Smooth muscle cell (in vitro differentiated cells): ENCODE measurements at regions not wholly inside any gene's neighbourhood (a gene's known extent, or its start where the extent isn't known, plus 50 kb on each side); places are given as distances from the start of the nearest gene placed in this dataset.

Experiments
- DNase-seq: peaks from one replicate; lab custom pipeline; 2025; ENCODE audit not compliant: unreplicated experiment; lab: John Stamatoyannopoulos, UW
- H2AFZ ChIP-seq: fragments of 200-600 bp; sonication (generic); 2 replicates; pipeline ENCODE4 v1.6.0; 2016; ENCODE audit warnings: antibody characterized with exemption, low read depth, mild to moderate bottlenecking
- H3F3A ChIP-seq: fragments of 200-600 bp; sonication (generic); 2 replicates; pipeline ENCODE4 v1.6.0; 2017; ENCODE audit warnings: antibody characterized with exemption, low read depth
- H3K27ac ChIP-seq: fragments of 200-600 bp; sonication (generic); 2 replicates; pipeline ENCODE4 v1.5.1; 2016; ENCODE audit warnings: low read depth, mild to moderate bottlenecking
- H3K27me3 ChIP-seq: fragments of 200-600 bp; sonication (generic); 2 replicates; pipeline ENCODE4 v1.6.1; 2016; ENCODE audit warnings: low read depth, mild to moderate bottlenecking
- H3K36me3 ChIP-seq: fragments of 200-600 bp; sonication (generic); 2 replicates; pipeline ENCODE4 v1.5.1; 2016; ENCODE audit warnings: low read depth
- H3K4me1 ChIP-seq: fragments of 200-600 bp; sonication (generic); 2 replicates; pipeline ENCODE4 v1.5.1; 2016; ENCODE audit warnings: low read depth
- H3K4me2 ChIP-seq: fragments of 200-600 bp; sonication (generic); 2 replicates; pipeline ENCODE4 v1.6.0; 2016; ENCODE audit warnings: mild to moderate bottlenecking
- H3K4me3 ChIP-seq: fragments of 200-600 bp; sonication (generic); 2 replicates; pipeline ENCODE4 v1.5.1; 2016; ENCODE audit warnings: mild to moderate bottlenecking
- H3K79me2 ChIP-seq: fragments of 200-600 bp; sonication (generic); 2 replicates; pipeline ENCODE4 v1.6.0; 2016; ENCODE audit warnings: low read depth, mild to moderate bottlenecking
- H3K9ac ChIP-seq: fragments of 200-600 bp; sonication (generic); 2 replicates; pipeline ENCODE4 v1.6.0; 2016; ENCODE audit warnings: low read depth
- H3K9me3 ChIP-seq: fragments of 200-600 bp; sonication (generic); replicated peaks from 2 replicates; pipeline ENCODE4 v1.5.1; 2016; ENCODE audit warnings: low read depth
- H4K20me1 ChIP-seq: fragments of 200-600 bp; sonication (generic); 2 replicates; pipeline ENCODE4 v1.6.0; 2016; ENCODE audit warnings: low read depth
- CTCF ChIP-seq: fragments of 200-600 bp; sonication (generic); IDR thresholded peaks from 2 replicates; pipeline ENCODE4 v1.5.1; 2017; ENCODE audit warnings: borderline replicate concordance, mild to moderate bottlenecking, antibody characterized with exemption; ENCODE audit not compliant: insufficient read depth, poor library complexity, severe bottlenecking
- WGBS: methylation state at CpG from one replicate; pipeline ENCODE4 v1.1.7; 2016; ENCODE audit warnings: low lambda C conversion rate; 5-methylcytosine and 5-hydroxymethylcytosine counted together

- Histone ChIP-seq H3K9ac (no peak overlapping the region), H3F3A (no peaks in the 10 kb centered on the region), H3K27ac (no peak overlapping the region), H3K4me3 (no peak overlapping the region), H3K79me2 (no peaks in the 10 kb centered on the region), H4K20me1 (no peaks in the 10 kb centered on the region), H3K36me3 (peaks cover 6% of the 10 kb centered on the region), H3K4me1 (no peaks in the 10 kb centered on the region), H3K4me2 (no peak overlapping the region), H3K9me3 (peaks cover 16% of the 10 kb centered on the region), H3K27me3 (no peaks in the 10 kb centered on the region), H2AFZ (no peak overlapping the region)
- no peak for DNase-seq
- TF ChIP-seq CTCF: no peak
These were observed 211.2 kb upstream of the PDZRN3 start for GRCh38 chr3:73835945-73836344.

DNA sequence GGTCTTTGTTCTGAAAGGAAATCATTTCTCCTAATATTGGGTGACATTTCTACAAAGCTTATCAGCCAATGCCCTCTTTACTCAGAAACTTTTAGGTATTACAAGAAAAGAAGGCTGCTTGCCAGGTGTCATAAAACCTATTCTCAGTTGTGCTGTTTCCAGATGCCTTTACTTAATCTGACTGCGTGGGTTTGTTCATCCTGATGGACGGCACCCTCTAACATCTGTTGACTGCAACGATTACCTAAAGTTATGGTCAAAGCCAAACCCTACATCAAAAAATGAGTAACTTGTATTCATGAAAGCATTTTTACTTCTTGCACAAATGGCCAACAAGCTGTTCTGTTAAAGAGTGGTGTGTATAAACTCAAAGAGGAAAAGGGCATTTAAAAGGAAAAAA, 207.7 kb upstream of the PDZRN3 start:
- Histone ChIP-seq H4K20me1 (no peaks in the 10 kb centered on the region), H3K4me3 (no peak overlapping the region), H3K9ac (no peak overlapping the region), H3K36me3 (peaks cover 6% of the 10 kb centered on the region), H3K27ac (no peak overlapping the region), H3K79me2 (no peaks in the 10 kb centered on the region), H3K9me3 (peaks cover 4% of the 10 kb centered on the region), H3K4me2 (no peak overlapping the region), H3F3A (no peaks in the 10 kb centered on the region), H2AFZ (no peak overlapping the region), H3K4me1 (no peaks in the 10 kb centered on the region), H3K27me3 (no peaks in the 10 kb centered on the region)
- no peak for DNase-seq
- TF ChIP-seq CTCF: no peak
- 70% methylated on average over 3 of the region's 3 CpGs for WGBS

- no peak overlapping the region for H3K4me2 ChIP-seq
- H3K9ac ChIP-seq: no peak overlapping the region
- no peaks in the 10 kb centered on the region for H3K36me3 ChIP-seq
- peak overlapping the region; percentile 89 for H2AFZ ChIP-seq
- no peaks in the 10 kb centered on the region for H3K9me3 ChIP-seq
- DNase-seq: no peak
- H4K20me1 ChIP-seq: no peaks in the 10 kb centered on the region
- no peak for TF ChIP-seq CTCF
- H3K4me3 ChIP-seq: no peak overlapping the region
- H3F3A ChIP-seq: no peaks in the 10 kb centered on the region
- no peaks in the 10 kb centered on the region for H3K79me2 ChIP-seq
- 88% methylated on average over 3 of the region's 3 CpGs for WGBS
- H3K4me1 ChIP-seq: no peaks in the 10 kb centered on the region
- no peaks in the 10 kb centered on the region for H3K27me3 ChIP-seq
- peak overlapping the region; percentile 23 for H3K27ac ChIP-seq
These were observed 203.6 kb upstream of the PDZRN3 start for GRCh38 chr3:73828348-73828747.

DNA sequence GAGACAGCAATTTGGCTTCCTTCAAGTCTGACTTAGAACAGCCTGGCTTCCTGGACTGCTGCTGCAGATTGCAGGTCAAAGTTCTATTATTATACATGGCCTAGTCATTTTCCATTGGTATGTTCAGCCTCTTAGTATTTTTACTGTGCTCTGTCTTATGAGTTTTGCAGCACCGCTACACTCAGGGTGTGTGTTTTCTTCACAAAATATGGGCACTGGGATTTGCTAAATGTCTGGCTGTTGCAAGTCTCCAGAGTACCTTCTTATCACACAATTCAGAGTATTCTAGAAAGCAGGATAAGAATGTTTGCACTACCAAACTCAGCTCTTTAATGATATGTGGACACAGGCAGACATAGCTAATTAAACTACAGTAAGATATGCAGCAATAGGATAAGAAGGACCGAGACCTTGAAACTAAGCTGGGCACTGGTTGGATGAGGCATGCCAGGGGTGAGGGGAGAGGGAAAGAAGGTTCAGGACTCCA, 203.0 kb upstream of the PDZRN3 start:
- Histone ChIP-seq H3K9me3 (no peaks in the 10 kb centered on the region), H4K20me1 (no peaks in the 10 kb centered on the region), H3K4me3 (no peak overlapping the region), H3K9ac (no peak overlapping the region), H3K27me3 (no peaks in the 10 kb centered on the region), H3K4me1 (no peaks in the 10 kb centered on the region), H3K79me2 (no peaks in the 10 kb centered on the region), H3F3A (no peaks in the 10 kb centered on the region), H3K4me2 (peak overlapping the region; percentile 36), H2AFZ (peak overlapping the region; percentile 89), H3K27ac (peak overlapping the region; percentile 23), H3K36me3 (no peaks in the 10 kb centered on the region)
- TF ChIP-seq CTCF: no peak
- WGBS: 36% methylated on average over 2 of the region's 2 CpGs
- DNase-seq: no peak
